Thymus (tissue), 11 donors: ENCODE measurements at regions not wholly inside any gene's neighbourhood (a gene's known extent, or its start where the extent isn't known, plus 50 kb on each side); places are given as distances from the start of the nearest gene placed in this dataset.
A peak's percentile ranks its signal among the peaks of the same experiment; 100 is the strongest.

Experiments used
- DNase-seq, 9 donors: peaks; one replicate each; pipeline ENCODE4 v3.0.0-alpha.2; 2013; ENCODE audit warnings: low spot score in 9 of 9, low read depth in 6 of 9, missing footprints in 1 of 9
- H3K27ac ChIP-seq, 2 donors: one replicate each; pipeline ENCODE4 v1.5.1; 2013; ENCODE audit warnings: control low read depth in 1 of 2, low read depth in 1 of 2, low read length in 1 of 2, mild to moderate bottlenecking in 1 of 2, moderate library complexity in 1 of 2
- H3K27me3 ChIP-seq, 2 donors: one replicate each; pipeline ENCODE4 v1.5.1; 2013; ENCODE audit warnings: low read length in 1 of 2; ENCODE audit not compliant: control insufficient read depth in 2 of 2, insufficient read depth in 1 of 2
- H3K36me3 ChIP-seq, 2 donors: one replicate each; pipeline ENCODE4 v1.5.1; 2013; ENCODE audit warnings: low read length in 1 of 2, mild to moderate bottlenecking in 1 of 2, moderate library complexity in 1 of 2; ENCODE audit not compliant: control insufficient read depth in 2 of 2, insufficient read depth in 2 of 2
- H3K4me1 ChIP-seq, 2 donors: one replicate each; pipeline ENCODE4 v1.5.1; 2013; ENCODE audit warnings: low read length in 2 of 2; ENCODE audit not compliant: control insufficient read depth in 2 of 2, insufficient read depth in 2 of 2
- H3K4me3 ChIP-seq, 2 donors: one replicate each; pipeline ENCODE4 v1.5.1; 2013; ENCODE audit warnings: low read length in 2 of 2, control low read depth in 1 of 2, mild to moderate bottlenecking in 1 of 2
- H3K9me3 ChIP-seq, 2 donors: one replicate each; pipeline ENCODE4 v1.5.1; 2013; ENCODE audit warnings: low read length in 1 of 2, mild to moderate bottlenecking in 1 of 2; ENCODE audit not compliant: control insufficient read depth in 2 of 2, insufficient read depth in 1 of 2
- WGBS: extraction: QIAGEN DNeasy Blood & Tissue Kit; methylation state at CpG from one replicate; pipeline ENCODE4 v1.1.7; 2013; 5-methylcytosine and 5-hydroxymethylcytosine counted together
- donor health status: healthy.

DNA sequence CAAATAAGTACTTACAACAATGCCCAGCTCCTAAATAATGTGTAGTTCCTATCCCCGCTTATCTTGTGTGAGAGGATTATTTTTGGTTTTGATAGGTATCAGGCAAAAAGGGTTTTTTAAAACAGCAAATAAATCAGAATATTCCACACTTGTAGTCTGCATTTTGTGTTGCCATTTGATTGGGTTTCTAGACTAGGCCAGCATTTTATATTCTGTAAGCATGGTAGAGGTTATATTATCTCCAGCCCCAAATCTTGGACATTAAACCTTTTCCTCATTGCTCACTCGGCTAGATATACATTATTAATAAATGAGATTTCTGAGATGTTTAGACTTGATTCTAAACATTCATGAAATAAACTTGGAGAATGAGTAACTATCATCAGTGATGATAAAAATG is 165.7 kb upstream of the C1orf21 start:
- H3K36me3 ChIP-seq, result no peaks in the 10 kb centered on the region
- no peaks in the 10 kb centered on the region for H3K9me3 ChIP-seq
- no peaks in the 10 kb centered on the region for H3K27me3 ChIP-seq
- H3K4me1 ChIP-seq, result no peaks in the 10 kb centered on the region
- H3K4me3 ChIP-seq, result no peak overlapping the region
- 99% methylated on average over 2 of the region's 2 CpGs for WGBS
- DNase-seq, result no peak
- H3K27ac ChIP-seq, result no peak overlapping the region

DNA sequence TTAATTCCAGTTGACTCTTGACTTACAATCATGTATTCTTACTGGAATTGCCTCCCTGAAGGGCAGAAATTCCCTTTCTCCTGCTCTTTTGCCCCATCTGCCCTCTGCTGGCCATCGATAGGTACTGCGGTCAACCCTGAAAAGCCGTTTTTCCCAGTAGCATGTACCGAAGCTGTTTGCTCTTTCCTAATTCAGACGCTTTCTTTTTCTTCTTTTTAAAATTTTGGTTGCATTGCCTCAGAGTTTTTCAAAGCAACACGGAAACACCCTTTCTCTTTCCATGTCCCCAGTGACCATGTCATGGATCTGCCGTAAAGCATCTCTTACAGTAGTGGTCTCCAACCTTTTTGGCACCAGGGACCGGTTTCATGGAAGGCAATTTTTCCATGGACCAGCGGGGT is 164.2 kb upstream of the C1orf21 start:
- H3K27ac ChIP-seq, result no peak overlapping the region
- no peaks in the 10 kb centered on the region for H3K36me3 ChIP-seq
- H3K4me1 ChIP-seq, result no peaks in the 10 kb centered on the region
- 32% methylated on average over 9 of the region's 9 CpGs for WGBS
- H3K4me3 ChIP-seq, result no peak overlapping the region
- H3K9me3 ChIP-seq, result no peaks in the 10 kb centered on the region
- H3K27me3 ChIP-seq, result no peaks in the 10 kb centered on the region
- DNase-seq, result peak in 5 of 9 donors; percentile 6 to 44 (median 19)

- H3K9me3 ChIP-seq, result no peaks in the 10 kb centered on the region
- no peaks in the 10 kb centered on the region for H3K4me1 ChIP-seq
- no peaks in the 10 kb centered on the region for H3K27me3 ChIP-seq
- no peak overlapping the region for H3K27ac ChIP-seq
- H3K4me3 ChIP-seq, result no peak overlapping the region
- 89% methylated on average over 11 of the region's 11 CpGs for WGBS
- DNase-seq, result no peak
- no peaks in the 10 kb centered on the region for H3K36me3 ChIP-seq
These were observed 163.6 kb upstream of the C1orf21 start for GRCh38 chr1:184223216-184223615.

GRCh38 chr1:184225283-184226099 is 161.3 kb upstream of the C1orf21 start:
- H3K36me3 ChIP-seq, result no peaks in the 10 kb centered on the region
- WGBS, result 96% methylated on average over 23 of the region's 23 CpGs
- H3K27me3 ChIP-seq, result no peaks in the 10 kb centered on the region
- no peak for DNase-seq
- H3K9me3 ChIP-seq, result no peaks in the 10 kb centered on the region
- no peaks in the 10 kb centered on the region for H3K4me1 ChIP-seq
- no peak overlapping the region for H3K27ac ChIP-seq
- no peak overlapping the region for H3K4me3 ChIP-seq

- H3K36me3 ChIP-seq, result no peaks in the 10 kb centered on the region
- H3K9me3 ChIP-seq, result no peaks in the 10 kb centered on the region
- no peak for DNase-seq
- H3K27me3 ChIP-seq, result no peaks in the 10 kb centered on the region
- H3K4me1 ChIP-seq, result no peaks in the 10 kb centered on the region
- H3K27ac ChIP-seq, result no peak overlapping the region
- no peak overlapping the region for H3K4me3 ChIP-seq
- 97% methylated on average over 15 of the region's 15 CpGs for WGBS
These were observed 160.7 kb upstream of the C1orf21 start for GRCh38 chr1:184226100-184226487.

DNA sequence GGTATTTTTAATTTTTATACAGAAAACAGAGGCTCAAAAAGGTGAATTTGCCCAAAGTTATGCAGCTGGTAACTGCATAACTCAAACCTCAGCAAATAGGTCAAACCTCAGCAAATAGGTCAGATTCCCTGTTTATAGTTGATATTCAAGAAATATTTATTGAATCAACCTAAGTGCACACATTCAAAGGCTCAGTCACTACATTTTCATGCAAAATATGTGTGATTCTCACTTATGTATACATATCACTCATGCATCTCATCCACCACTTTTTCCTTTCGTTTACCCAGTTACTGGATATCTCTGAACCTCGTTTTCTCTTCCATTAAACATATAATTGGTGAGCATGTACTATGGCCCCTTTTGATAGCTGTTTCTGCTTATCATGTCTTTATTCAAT is 158.3 kb upstream of the C1orf21 start:
- no peak overlapping the region for H3K4me3 ChIP-seq
- WGBS, result 92% methylated on average over 2 of the region's 2 CpGs
- no peaks in the 10 kb centered on the region for H3K36me3 ChIP-seq
- H3K9me3 ChIP-seq, result no peaks in the 10 kb centered on the region
- no peaks in the 10 kb centered on the region for H3K27me3 ChIP-seq
- no peak overlapping the region for H3K27ac ChIP-seq
- no peaks in the 10 kb centered on the region for H3K4me1 ChIP-seq
- DNase-seq, result no peak

- Histone ChIP-seq H3K36me3 (no peaks in the 10 kb centered on the region), H3K4me3 (no peak overlapping the region), H3K27ac (no peak overlapping the region), H3K9me3 (no peaks in the 10 kb centered on the region), H3K27me3 (no peaks in the 10 kb centered on the region), H3K4me1 (no peaks in the 10 kb centered on the region)
- no peak for DNase-seq
- WGBS, result 81% methylated on average over 4 of the region's 4 CpGs
These were observed 149.2 kb upstream of the C1orf21 start for GRCh38 chr1:184237588-184237987.

GRCh38 chr1:184241446-184241845 is 145.4 kb upstream of the C1orf21 start:
- no peak overlapping the region for H3K4me3 ChIP-seq
- H3K27ac ChIP-seq, result no peak overlapping the region
- H3K9me3 ChIP-seq, result no peaks in the 10 kb centered on the region
- WGBS, result 94% methylated on average over 2 of the region's 2 CpGs
- no peaks in the 10 kb centered on the region for H3K4me1 ChIP-seq
- no peaks in the 10 kb centered on the region for H3K27me3 ChIP-seq
- H3K36me3 ChIP-seq, result no peaks in the 10 kb centered on the region
- DNase-seq, result no peak

DNA sequence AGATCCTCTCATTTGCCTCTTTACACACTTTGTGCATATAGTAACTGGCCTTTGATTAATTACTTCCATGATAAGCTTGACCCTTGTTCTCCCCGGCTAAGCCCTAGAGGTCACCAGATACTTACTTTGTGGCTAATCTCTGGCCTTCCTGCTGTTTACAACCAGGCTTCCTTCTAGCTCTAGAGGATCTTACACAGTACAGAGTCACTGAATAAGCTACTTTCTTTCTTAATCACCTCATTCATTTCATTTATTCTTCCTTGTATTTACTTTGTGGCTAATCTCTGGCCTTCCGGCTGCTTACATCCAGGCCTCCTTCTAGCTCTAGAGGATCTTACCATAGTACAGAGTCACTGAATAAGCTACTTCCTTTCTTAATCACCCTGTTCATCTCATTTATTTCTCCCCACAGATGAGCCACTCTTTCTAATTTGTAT is 144.3 kb upstream of the C1orf21 start:
- H3K4me3 ChIP-seq, result no peak overlapping the region
- H3K36me3 ChIP-seq, result no peaks in the 10 kb centered on the region
- no peaks in the 10 kb centered on the region for H3K9me3 ChIP-seq
- H3K27ac ChIP-seq, result no peak overlapping the region
- WGBS, result 88% methylated on average over 2 of the region's 2 CpGs
- no peak for DNase-seq
- H3K27me3 ChIP-seq, result no peaks in the 10 kb centered on the region
- no peaks in the 10 kb centered on the region for H3K4me1 ChIP-seq
